ENCODE measurements at regions not wholly inside any gene's neighbourhood (a gene's known extent, or its start where the extent isn't known, plus 50 kb on each side); places are given as distances from the start of the nearest gene placed in this dataset.

GRCh38 chr11:115561116-115561515 is 56.9 kb upstream of the CADM1 start:
- TF ChIP-seq CTCF (IDR thresholded peaks at IDR 0.05) (no peak), POLR2A (IDR thresholded peaks at IDR 0.05) (no peak)
- intact Hi-C loops (cut with DNase I) = no loop called here
- Histone ChIP-seq H3K27me3 (no peaks in the 10 kb centered on the region), H3K4me1 (no peaks in the 10 kb centered on the region), H3K27ac (no peak overlapping the region), H3K36me3 (no peaks in the 10 kb centered on the region), H3K9me3 (no peaks in the 10 kb centered on the region), H3K4me3 (no peak overlapping the region)
- DNase-seq = no peak
- 39 to 53% methylated on average over 2 of the region's 2 CpGs for WGBS, 2 donors

DNA sequence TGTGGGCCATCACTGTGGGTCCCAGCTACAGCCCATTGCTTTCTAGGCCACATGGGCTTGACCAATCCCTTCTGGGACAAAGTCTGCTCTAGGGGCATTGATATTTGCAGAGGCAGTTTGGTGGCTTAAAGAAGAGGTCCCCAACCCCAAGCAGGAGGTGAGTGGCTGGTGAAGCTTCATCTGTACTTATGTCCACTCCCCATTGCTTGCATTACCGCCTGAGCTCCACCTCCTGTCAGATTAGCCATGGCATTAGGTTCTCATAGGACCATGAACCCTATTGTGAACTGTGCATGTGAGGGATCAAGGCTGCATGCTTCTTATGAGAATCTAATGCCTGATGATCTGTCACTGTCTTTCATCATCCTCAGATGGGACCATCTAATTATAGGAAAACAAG is 54.4 kb upstream of the CADM1 start:
- no peaks in the 10 kb centered on the region for H3K9me3 ChIP-seq
- H3K27ac ChIP-seq = no peak overlapping the region
- no peaks in the 10 kb centered on the region for H3K27me3 ChIP-seq
- 86 to 100% methylated on average over 1 of the region's 1 CpG for WGBS, 2 donors
- H3K36me3 ChIP-seq = no peaks in the 10 kb centered on the region
- H3K4me3 ChIP-seq = no peak overlapping the region
- no peak for TF ChIP-seq CTCF (IDR thresholded peaks at IDR 0.05)
- intact Hi-C loops (cut with DNase I) = no loop called here
- H3K4me1 ChIP-seq = no peaks in the 10 kb centered on the region
- no peak for DNase-seq

GRCh38 chr11:115557681-115558080 is 53.5 kb upstream of the CADM1 start:
- no peak overlapping the region for H3K4me3 ChIP-seq
- H3K36me3 ChIP-seq = no peaks in the 10 kb centered on the region
- H3K27ac ChIP-seq = no peak overlapping the region
- DNase-seq = no peak
- intact Hi-C loops (cut with DNase I) = no loop called here
- TF ChIP-seq POLR2A (IDR thresholded peaks at IDR 0.05) (no peak), CTCF (IDR thresholded peaks at IDR 0.05) (no peak)
- no peaks in the 10 kb centered on the region for H3K9me3 ChIP-seq
- no peaks in the 10 kb centered on the region for H3K4me1 ChIP-seq
- no peaks in the 10 kb centered on the region for H3K27me3 ChIP-seq
- WGBS, 2 donors = 77 to 82% methylated on average over 7 of the region's 7 CpGs

GRCh38 chr11:115556984-115557383 is 52.8 kb upstream of the CADM1 start:
- TF ChIP-seq POLR2A (IDR thresholded peaks at IDR 0.05) (no peak), CTCF (IDR thresholded peaks at IDR 0.05) (no peak)

GRCh38 chr11:115555336-115556090 is 51.3 kb upstream of the CADM1 start:
- no peaks in the 10 kb centered on the region for H3K9me3 ChIP-seq
- DNase-seq = no peak
- H3K4me1 ChIP-seq = no peaks in the 10 kb centered on the region
- intact Hi-C loops (cut with DNase I) = no loop called here
- no peak overlapping the region for H3K27ac ChIP-seq
- WGBS, 2 donors = 65 to 66% methylated on average over 2 to 3 of the region's 3 CpGs
- no peaks in the 10 kb centered on the region for H3K36me3 ChIP-seq
- H3K4me3 ChIP-seq = no peak overlapping the region
- H3K27me3 ChIP-seq = no peaks in the 10 kb centered on the region
- TF ChIP-seq CTCF (IDR thresholded peaks at IDR 0.05) (no peak), POLR2A (IDR thresholded peaks at IDR 0.05) (no peak)

More at GRCh38 chr11:115556984-115557383, 52.8 kb upstream of the CADM1 start:
- no peaks in the 10 kb centered on the region for H3K4me1 ChIP-seq
- intact Hi-C loops (cut with DNase I) = no loop called here
- no peaks in the 10 kb centered on the region for H3K36me3 ChIP-seq
- H3K4me3 ChIP-seq = no peak overlapping the region
- no peak overlapping the region for H3K27ac ChIP-seq
- no peak for DNase-seq
- H3K9me3 ChIP-seq = no peaks in the 10 kb centered on the region
- H3K27me3 ChIP-seq = no peaks in the 10 kb centered on the region
- WGBS, 2 donors = 72 to 75% methylated on average over 5 to 7 of the region's 7 CpGs

Small RNA genes lying in the stretch of these regions (small RNA-seq; reads per million reads assigned to genes)
- gene AP000770.2 (0 reads per million in 4 donors), gene RF01210 (0 to 0.27 (median 0) reads per million in 4 donors), gene RPL12P46 (0 reads per million in 4 donors)

Data from esophagus squamous epithelium (tissue), 5 donors.